SH-SY5Y (cell line): ENCODE measurements at regions not wholly inside any gene's neighbourhood (a gene's known extent, or its start where the extent isn't known, plus 50 kb on each side); places are given as distances from the start of the nearest gene placed in this dataset.

Experiments used
- GATA2 ChIP-seq: IDR thresholded peaks from 2 replicates; pipeline ENCODE4 v1.6.1; 2011; ENCODE audit warnings: mild to moderate bottlenecking, low read depth, low read length
- GATA3 ChIP-seq: IDR thresholded peaks from 2 replicates; pipeline ENCODE4 v1.6.1; 2011; ENCODE audit warnings: low read depth, mild to moderate bottlenecking, low read length, moderate library complexity

GRCh38 chr16:35414139-35414538, 1954.7 kb downstream of the TP53TG3F start:
- TF ChIP-seq GATA2 = no peak
- TF ChIP-seq GATA3 = no peak
